ENCODE measurements at regions not wholly inside any gene's neighbourhood (a gene's known extent, or its start where the extent isn't known, plus 50 kb on each side); places are given as distances from the start of the nearest gene placed in this dataset.

DNA sequence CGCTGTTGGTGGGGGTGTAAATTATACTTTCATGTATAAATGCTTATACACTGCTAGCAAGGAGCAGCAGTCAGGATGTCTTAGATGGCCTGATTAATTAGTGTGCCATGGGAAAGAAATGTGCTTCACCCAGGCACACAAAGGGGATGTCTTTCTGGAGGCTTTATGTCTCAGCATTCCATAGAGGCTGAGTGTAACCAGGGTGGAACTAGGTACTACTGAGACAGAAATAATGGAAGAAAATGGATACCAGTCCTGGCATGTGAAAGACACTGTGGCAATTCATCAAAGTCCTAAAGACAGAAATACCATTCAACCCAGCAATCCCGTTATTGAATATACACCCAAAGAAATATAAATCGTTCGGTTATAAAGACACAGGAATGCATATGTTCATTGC is 52.5 kb downstream of the PF4 start:
- WGBS, 3 donors: 97 to 98% (median 98%) methylated on average over 4 of the region's 4 CpGs
- DNase-seq: no peak
- H3K9me3 ChIP-seq (ENCODE audit: control insufficient read depth in 2 of 2, insufficient read depth in 1 of 2, low read depth in 1 of 2, low read length in 1 of 2): no peaks in the 10 kb centered on the region
- H3K27me3 ChIP-seq (ENCODE audit: control insufficient read depth in 3 of 3, insufficient read depth in 3 of 3, low read length in 3 of 3): no peaks in the 10 kb centered on the region
- no peaks in the 10 kb centered on the region for H3K36me3 ChIP-seq (ENCODE audit: control insufficient read depth in 3 of 3, insufficient read depth in 2 of 3, low read depth in 1 of 3, low read length in 3 of 3)
- H3K4me1 ChIP-seq (ENCODE audit: control insufficient read depth in 3 of 3, insufficient read depth in 2 of 3, low read depth in 1 of 3, low read length in 2 of 3): no peaks in the 10 kb centered on the region
- H3K27ac ChIP-seq (ENCODE audit: low read depth in 1 of 3, low read length in 2 of 3): no peak overlapping the region
- FAIRE-seq: no peak
- H3K4me3 ChIP-seq (ENCODE audit: low read depth in 1 of 3, low read length in 3 of 3): no peak overlapping the region

DNA sequence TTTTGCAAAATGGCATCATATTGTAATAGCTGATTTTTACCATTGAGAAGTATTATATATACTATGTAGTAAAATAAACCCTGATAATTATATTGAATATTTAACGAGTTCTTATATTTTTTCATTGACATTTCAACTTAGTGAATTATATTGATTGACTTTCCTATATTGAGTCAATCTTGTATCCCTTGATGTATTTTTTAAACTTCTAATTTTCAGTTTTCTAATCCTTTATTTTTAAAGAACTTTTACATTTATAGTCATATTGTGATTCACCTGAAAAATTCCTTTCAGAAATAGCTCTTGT is 54.4 kb downstream of the CXCL1 start:
- no peak for FAIRE-seq
- no peaks in the 10 kb centered on the region for H3K36me3 ChIP-seq (ENCODE audit: control insufficient read depth in 3 of 3, insufficient read depth in 2 of 3, low read depth in 1 of 3, low read length in 3 of 3)
- WGBS, 3 donors: 79 to 89% (median 84%) methylated on average over 1 of the region's 1 CpG
- H3K4me1 ChIP-seq (ENCODE audit: control insufficient read depth in 3 of 3, insufficient read depth in 2 of 3, low read depth in 1 of 3, low read length in 2 of 3): no peaks in the 10 kb centered on the region
- no peak for DNase-seq
- no peaks in the 10 kb centered on the region for H3K9me3 ChIP-seq (ENCODE audit: control insufficient read depth in 2 of 2, insufficient read depth in 1 of 2, low read depth in 1 of 2, low read length in 1 of 2)
- no peak overlapping the region for H3K4me3 ChIP-seq (ENCODE audit: low read depth in 1 of 3, low read length in 3 of 3)
- H3K27ac ChIP-seq (ENCODE audit: low read depth in 1 of 3, low read length in 2 of 3): no peak overlapping the region
- no peaks in the 10 kb centered on the region for H3K27me3 ChIP-seq (ENCODE audit: control insufficient read depth in 3 of 3, insufficient read depth in 3 of 3, low read length in 3 of 3)

GRCh38 chr4:73922766-73923630 is 53.8 kb downstream of the CXCL1 start:
- FAIRE-seq (no peak), DNase-seq (peak; percentile 15 to 32)
- no peak overlapping the region for H3K27ac ChIP-seq (ENCODE audit: low read depth in 1 of 3, low read length in 2 of 3)
- H3K36me3 ChIP-seq (ENCODE audit: control insufficient read depth in 3 of 3, insufficient read depth in 2 of 3, low read depth in 1 of 3, low read length in 3 of 3): no peaks in the 10 kb centered on the region
- 45 to 64% (median 49%) methylated on average over 1 of the region's 1 CpG for WGBS, 3 donors
- H3K27me3 ChIP-seq (ENCODE audit: control insufficient read depth in 3 of 3, insufficient read depth in 3 of 3, low read length in 3 of 3): no peaks in the 10 kb centered on the region
- H3K4me1 ChIP-seq (ENCODE audit: control insufficient read depth in 3 of 3, insufficient read depth in 2 of 3, low read depth in 1 of 3, low read length in 2 of 3): no peaks in the 10 kb centered on the region
- no peak overlapping the region for H3K4me3 ChIP-seq (ENCODE audit: low read depth in 1 of 3, low read length in 3 of 3)
- H3K9me3 ChIP-seq (ENCODE audit: control insufficient read depth in 2 of 2, insufficient read depth in 1 of 2, low read depth in 1 of 2, low read length in 1 of 2): no peaks in the 10 kb centered on the region

GRCh38 chr4:73922317-73922716 is 53.1 kb downstream of the CXCL1 start:
- DNase-seq (no peak), FAIRE-seq (no peak)
- Histone ChIP-seq H3K9me3 (ENCODE audit: control insufficient read depth in 2 of 2, insufficient read depth in 1 of 2, low read depth in 1 of 2, low read length in 1 of 2) (no peaks in the 10 kb centered on the region), H3K36me3 (ENCODE audit: control insufficient read depth in 3 of 3, insufficient read depth in 2 of 3, low read depth in 1 of 3, low read length in 3 of 3) (no peaks in the 10 kb centered on the region), H3K27ac (ENCODE audit: low read depth in 1 of 3, low read length in 2 of 3) (no peak overlapping the region), H3K27me3 (ENCODE audit: control insufficient read depth in 3 of 3, insufficient read depth in 3 of 3, low read length in 3 of 3) (no peaks in the 10 kb centered on the region), H3K4me1 (ENCODE audit: control insufficient read depth in 3 of 3, insufficient read depth in 2 of 3, low read depth in 1 of 3, low read length in 2 of 3) (no peaks in the 10 kb centered on the region), H3K4me3 (ENCODE audit: low read depth in 1 of 3, low read length in 3 of 3) (no peak overlapping the region)

Data from small intestine (tissue), 7 donors.